ENCODE measurements at regions not wholly inside any gene's neighbourhood (a gene's known extent, or its start where the extent isn't known, plus 50 kb on each side); places are given as distances from the start of the nearest gene placed in this dataset.

GRCh38 chr10:111203615-111204014 lies 126.8 kb downstream of the ADRA2A start:
- FAIRE-seq, result no peak

DNA sequence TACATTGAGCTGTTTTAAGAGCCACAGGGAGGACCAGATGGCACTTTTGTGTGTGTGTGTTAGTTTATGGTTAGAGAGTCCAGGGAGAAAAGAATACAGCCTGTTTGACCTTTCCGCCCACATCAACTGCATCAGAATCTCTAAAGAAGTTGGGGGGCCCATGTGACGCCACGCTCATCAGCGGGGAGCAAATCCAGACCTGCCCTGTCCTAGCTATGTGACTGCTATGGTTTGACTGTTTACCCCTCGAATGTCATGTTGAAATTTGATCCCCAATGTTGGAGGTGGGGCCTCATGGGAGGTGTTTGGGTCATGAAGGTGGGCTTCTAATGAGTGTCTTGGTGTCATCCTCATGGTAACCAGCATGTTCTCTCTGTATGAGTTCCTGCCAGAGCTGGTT lies 128.0 kb downstream of the ADRA2A start:
- FAIRE-seq, result no peak

GRCh38 chr10:111206521-111206920 lies 129.7 kb downstream of the ADRA2A start:
- no peak for FAIRE-seq

DNA sequence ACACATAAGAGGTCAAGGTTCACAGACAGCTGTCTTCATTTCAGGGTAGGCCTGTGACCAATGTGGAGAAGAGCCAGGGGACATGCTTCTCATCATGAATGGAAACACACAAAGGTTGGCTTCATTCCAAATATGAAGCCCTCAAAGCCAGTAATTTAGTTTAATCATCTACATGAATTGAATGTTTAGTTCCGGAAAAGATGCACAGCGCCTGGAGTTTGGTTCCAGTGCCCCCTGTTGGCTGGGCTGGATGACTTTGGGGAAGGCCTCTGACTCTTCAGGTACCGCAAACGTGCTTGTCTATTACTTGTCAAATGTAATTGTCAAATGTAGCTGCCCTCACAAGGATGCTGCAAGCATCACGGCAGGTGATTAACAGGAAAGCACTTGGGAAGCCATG lies 130.7 kb downstream of the ADRA2A start:
- no peak for FAIRE-seq

DNA sequence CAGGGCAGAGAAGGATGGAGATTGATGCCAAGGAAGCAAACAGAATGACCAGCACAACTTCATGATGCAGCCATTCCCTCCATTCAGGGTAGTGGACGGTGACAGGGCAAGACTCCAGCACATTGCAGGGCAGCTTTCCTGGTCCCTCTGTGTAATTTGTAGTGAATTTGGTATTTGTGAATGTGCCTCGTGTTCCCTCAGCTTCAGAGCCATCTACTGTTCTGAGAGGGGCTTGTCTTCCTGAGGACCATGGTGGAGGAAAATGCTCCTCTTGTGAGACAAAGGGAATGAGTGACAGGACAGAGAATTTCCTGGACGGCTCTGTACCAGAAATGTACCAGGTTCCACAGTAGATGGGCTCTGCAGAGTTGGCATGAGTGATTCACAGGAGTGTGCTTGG lies 132.1 kb downstream of the ADRA2A start:
- no peak for FAIRE-seq

- FAIRE-seq, result no peak
These were observed 132.9 kb downstream of the ADRA2A start for GRCh38 chr10:111209692-111210091.

GRCh38 chr10:111211241-111211640 lies 134.4 kb downstream of the ADRA2A start:
- no peak for FAIRE-seq

GRCh38 chr10:111211706-111212105 lies 134.9 kb downstream of the ADRA2A start:
- FAIRE-seq, result no peak

- FAIRE-seq, result no peak
These were observed 145.1 kb downstream of the ADRA2A start for GRCh38 chr10:111221682-111222480.

DNA sequence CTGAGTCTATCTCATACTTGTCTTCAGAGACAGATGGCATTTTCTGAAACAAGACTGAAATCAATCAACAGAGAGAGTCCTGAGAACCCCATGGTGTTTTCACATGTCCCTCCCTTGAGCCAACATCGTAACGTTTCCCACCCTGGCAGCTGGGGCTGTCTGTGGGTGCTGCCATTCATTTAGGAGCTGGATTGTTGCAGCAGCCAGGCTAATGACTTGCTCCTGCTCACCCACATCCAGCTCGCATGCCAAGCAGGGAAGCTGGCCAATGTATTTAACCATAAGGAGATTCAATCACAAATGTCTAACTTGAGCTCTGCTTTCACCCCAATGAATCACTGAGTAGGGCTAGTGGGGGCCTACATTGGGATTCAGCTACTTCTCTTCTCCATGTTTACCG lies 146.1 kb downstream of the ADRA2A start:
- FAIRE-seq, result no peak

DNA sequence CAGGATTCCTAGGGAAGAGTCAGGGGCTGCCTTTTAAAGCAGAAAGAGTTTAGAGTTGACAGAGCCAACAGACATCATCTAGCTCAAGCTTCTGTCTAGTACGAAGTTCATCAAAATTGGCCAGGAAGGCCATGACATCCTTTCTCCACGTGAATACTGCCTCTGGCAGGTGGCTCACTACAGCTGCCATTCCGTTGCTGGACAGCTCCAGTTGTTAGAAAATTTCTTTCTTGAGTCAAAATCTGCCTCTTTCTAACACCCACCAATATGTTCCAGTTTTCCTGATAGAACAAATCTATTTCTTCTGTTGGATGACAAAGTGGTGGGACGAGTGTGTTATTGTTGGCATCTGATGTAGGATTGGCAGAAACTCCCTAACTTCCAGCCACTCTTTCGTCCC lies 154.9 kb downstream of the ADRA2A start:
- no peak for FAIRE-seq

- FAIRE-seq, result no peak
These were observed 156.6 kb downstream of the ADRA2A start for GRCh38 chr10:111233439-111233838.

DNA sequence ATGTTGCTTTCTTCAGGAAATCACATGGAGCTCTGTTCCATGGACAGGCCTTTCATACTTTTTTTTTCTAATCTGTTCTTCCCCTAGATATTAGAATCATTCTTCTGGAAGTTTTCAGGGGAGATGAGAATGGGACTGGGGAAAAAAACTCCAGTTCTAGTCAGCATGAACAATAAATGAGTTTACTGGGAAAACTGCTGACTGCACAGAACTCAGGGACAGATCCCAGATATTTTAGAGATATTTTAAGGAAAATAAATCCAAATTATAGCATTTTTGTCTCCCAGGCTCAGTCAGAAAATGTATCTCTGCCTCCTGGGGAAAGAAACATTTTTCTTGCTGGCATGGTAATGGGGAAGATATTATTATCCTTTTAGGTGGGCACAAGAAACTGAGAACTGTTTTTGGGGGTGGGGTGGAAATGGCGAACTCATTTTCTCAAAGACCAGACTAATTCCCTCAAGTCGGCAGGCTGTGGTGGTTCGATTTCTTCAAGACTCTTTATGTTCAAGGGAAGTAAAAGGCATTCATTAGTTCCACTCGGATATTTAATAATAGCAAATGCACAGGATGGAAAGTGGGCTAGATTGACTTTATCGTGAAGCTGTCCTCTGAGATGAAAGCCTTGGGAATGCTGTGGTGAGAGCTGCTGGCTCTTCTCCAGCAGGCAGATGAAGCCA lies 157.5 kb downstream of the ADRA2A start:
- no peak for FAIRE-seq

DNA sequence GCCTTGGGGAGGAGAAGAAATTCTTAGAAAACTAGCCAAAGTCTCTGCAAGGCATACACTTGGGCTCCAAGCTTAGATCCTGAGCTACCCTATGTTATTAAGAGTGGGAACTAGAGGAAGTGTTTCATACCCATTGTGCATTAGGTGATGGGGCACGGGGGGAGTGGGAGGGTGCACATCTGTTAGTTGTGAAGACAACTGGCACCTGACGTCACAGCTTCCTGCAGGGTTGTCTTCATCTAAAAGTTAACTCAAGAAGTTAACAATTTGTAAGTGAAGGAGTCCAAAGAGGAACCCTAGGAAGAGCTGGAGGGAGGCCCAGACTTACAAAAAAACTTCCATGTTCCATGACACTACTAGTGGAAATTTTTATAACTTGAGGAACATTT lies 158.1 kb downstream of the ADRA2A start:
- no peak for FAIRE-seq

- FAIRE-seq, result no peak
These were observed 163.5 kb downstream of the ADRA2A start for GRCh38 chr10:111240348-111240747.

DNA sequence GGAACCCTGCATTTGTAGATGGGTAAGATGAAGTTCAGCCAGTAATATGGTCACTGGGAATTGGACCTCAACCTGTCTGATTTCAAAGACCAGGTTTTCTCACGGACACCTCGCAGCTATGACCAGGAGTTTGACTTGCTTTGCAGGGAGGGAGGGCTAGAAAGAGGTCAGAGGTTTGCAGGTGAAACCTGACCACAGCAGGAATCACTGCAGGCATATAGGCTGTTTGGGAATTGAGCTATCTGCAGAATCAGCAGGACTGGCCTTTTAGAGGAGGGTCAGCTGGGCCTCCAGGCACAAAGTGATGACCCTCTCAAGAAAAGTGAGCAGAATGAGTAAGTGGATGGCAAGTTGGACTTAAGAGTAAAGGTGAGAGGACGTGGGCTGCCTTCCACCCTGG lies 166.3 kb downstream of the ADRA2A start:
- FAIRE-seq, result no peak

GRCh38 chr10:111246136-111246535 lies 169.3 kb downstream of the ADRA2A start:
- FAIRE-seq, result no peak

- FAIRE-seq, result no peak
These were observed 170.1 kb downstream of the ADRA2A start for GRCh38 chr10:111246814-111247452.

DNA sequence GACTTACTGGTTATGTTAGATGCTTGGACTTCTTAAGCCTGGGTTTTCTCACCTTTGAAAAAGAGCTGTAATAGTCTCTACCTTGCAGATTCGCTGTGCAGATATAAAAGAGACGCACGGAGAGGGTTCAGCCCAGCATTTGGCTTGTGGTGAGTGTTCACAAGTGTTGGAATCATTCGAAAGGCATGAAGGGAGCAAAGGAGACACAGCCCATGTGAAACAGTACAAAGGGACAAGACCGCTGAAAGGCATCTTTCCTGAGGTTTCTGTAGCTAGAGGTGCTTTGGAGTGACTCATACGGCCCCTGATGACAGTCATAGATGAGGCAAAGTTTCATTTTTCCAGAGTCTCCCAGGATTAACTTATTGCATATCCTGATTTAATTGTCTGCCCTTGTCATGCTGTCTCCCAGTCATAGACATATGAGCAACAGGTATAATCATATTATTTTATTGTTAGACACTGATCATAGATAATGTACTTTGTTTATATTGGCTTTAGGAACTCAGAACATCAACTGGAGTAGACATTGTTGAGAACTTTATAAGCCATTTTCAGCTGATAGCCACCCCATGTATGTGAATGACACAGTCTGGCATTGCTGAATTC lies 171.1 kb downstream of the ADRA2A start:
- FAIRE-seq, result no peak

DNA sequence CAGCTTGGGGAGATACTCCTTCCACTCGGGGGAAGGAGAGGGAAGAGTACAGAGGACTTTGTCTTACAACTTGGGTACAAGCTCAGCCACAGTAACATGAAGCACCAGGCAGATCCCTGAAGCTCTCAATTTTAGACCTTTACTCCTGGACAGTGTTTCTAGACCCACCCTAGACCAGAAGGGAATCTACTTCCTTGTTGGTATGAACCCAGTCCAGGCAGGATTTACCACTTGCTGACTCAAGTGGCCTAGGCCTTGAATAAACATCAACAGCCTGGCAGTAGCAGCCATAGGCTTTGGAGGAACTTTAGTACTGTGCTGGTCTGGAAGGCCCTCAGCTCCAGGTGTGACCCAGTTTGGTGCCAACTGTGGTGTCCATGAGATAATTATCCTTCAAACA lies 173.1 kb downstream of the ADRA2A start:
- no peak for FAIRE-seq

- FAIRE-seq, result no peak
These were observed 184.3 kb downstream of the ADRA2A start for GRCh38 chr10:111261081-111261615.

- no peak for FAIRE-seq
These were observed 188.5 kb downstream of the ADRA2A start for GRCh38 chr10:111265341-111265740.

- FAIRE-seq, result no peak
These were observed 189.3 kb downstream of the ADRA2A start for GRCh38 chr10:111266165-111266564.

All from colon (tissue), 2 donors.